ENCODE measurements at regions not wholly inside any gene's neighbourhood (a gene's known extent, or its start where the extent isn't known, plus 50 kb on each side); places are given as distances from the start of the nearest gene placed in this dataset.

GRCh38 chr1:57844382-57844980 lies 420.6 kb upstream of the DAB1 start:
- TF ChIP-seq POLR2AphosphoS5 (IDR thresholded peaks at IDR 0.05; ENCODE audit: low read depth, low read length) (no peak), REST (IDR thresholded peaks at IDR 0.05; ENCODE audit: insufficient read depth in 1 of 2, low read depth in 2 of 2, low read length in 2 of 2) (no peak), FOXP2 (optimal IDR thresholded peaks at IDR 0.05; ENCODE audit: borderline replicate concordance, extremely low read depth, extremely low read length, insufficient read depth) (no peak), TAF1 (IDR thresholded peaks at IDR 0.05; ENCODE audit: borderline replicate concordance, insufficient read depth, low read length) (no peak), SIN3A (IDR thresholded peaks at IDR 0.05; ENCODE audit: borderline replicate concordance, insufficient read depth, low read length) (no peak)

- TF ChIP-seq FOXP2 (optimal IDR thresholded peaks at IDR 0.05; ENCODE audit: borderline replicate concordance, extremely low read depth, extremely low read length, insufficient read depth) (no peak), REST (IDR thresholded peaks at IDR 0.05; ENCODE audit: insufficient read depth in 1 of 2, low read depth in 2 of 2, low read length in 2 of 2) (no peak), TAF1 (IDR thresholded peaks at IDR 0.05; ENCODE audit: borderline replicate concordance, insufficient read depth, low read length) (no peak), POLR2AphosphoS5 (IDR thresholded peaks at IDR 0.05; ENCODE audit: low read depth, low read length) (no peak), SIN3A (IDR thresholded peaks at IDR 0.05; ENCODE audit: borderline replicate concordance, insufficient read depth, low read length) (no peak)
These were observed 419.9 kb upstream of the DAB1 start for GRCh38 chr1:57843760-57844159.

DNA sequence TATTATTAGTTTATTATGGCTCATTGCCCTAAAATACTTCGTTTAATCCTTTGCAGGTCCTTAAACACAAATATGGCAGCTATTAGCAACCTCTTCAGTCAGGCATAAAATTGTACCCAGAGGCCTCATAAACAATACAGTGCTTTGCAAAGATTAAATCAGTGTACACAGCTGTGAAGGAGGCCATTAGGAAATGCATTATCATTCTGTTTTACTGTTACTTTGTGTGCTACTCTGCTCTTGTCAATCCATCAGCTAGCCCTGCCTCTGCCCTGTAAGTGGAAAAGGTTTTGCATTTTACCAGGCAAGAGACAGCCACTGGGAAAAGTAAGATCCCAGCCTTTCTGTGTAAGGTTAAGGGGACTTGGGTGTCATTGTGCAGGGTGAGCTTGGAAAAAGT lies 415.7 kb upstream of the DAB1 start:
- TF ChIP-seq POLR2AphosphoS5 (IDR thresholded peaks at IDR 0.05; ENCODE audit: low read depth, low read length) (no peak), SIN3A (IDR thresholded peaks at IDR 0.05; ENCODE audit: borderline replicate concordance, insufficient read depth, low read length) (no peak), FOXP2 (optimal IDR thresholded peaks at IDR 0.05; ENCODE audit: borderline replicate concordance, extremely low read depth, extremely low read length, insufficient read depth) (no peak), TAF1 (IDR thresholded peaks at IDR 0.05; ENCODE audit: borderline replicate concordance, insufficient read depth, low read length) (no peak), REST (IDR thresholded peaks at IDR 0.05; ENCODE audit: insufficient read depth in 1 of 2, low read depth in 2 of 2, low read length in 2 of 2) (no peak)

GRCh38 chr1:57839067-57839466 lies 415.2 kb upstream of the DAB1 start:
- TF ChIP-seq POLR2AphosphoS5 (IDR thresholded peaks at IDR 0.05; ENCODE audit: low read depth, low read length) (no peak), REST (IDR thresholded peaks at IDR 0.05; ENCODE audit: insufficient read depth in 1 of 2, low read depth in 2 of 2, low read length in 2 of 2) (no peak), TAF1 (IDR thresholded peaks at IDR 0.05; ENCODE audit: borderline replicate concordance, insufficient read depth, low read length) (no peak), SIN3A (IDR thresholded peaks at IDR 0.05; ENCODE audit: borderline replicate concordance, insufficient read depth, low read length) (no peak), FOXP2 (optimal IDR thresholded peaks at IDR 0.05; ENCODE audit: borderline replicate concordance, extremely low read depth, extremely low read length, insufficient read depth) (no peak)
